ENCODE measurements at regions not wholly inside any gene's neighbourhood (a gene's known extent, or its start where the extent isn't known, plus 50 kb on each side); places are given as distances from the start of the nearest gene placed in this dataset.

DNA sequence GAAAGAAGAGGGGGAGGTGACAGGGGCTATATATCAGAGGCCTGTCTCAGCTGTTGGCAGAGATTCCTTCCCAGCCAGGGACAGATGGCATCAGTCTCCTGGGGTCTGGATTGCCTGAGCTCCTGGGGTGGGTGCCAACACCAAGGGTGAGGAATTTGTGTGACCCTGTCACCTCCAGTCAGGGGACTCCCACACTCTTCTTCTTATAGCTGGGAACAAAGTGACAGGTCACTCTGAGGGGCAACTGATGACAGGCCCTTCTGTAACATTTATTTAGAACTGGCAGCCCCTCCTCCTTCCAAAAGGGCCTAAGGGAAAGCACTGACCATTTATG lies 53.7 kb upstream of the DUSP5 start (continued):
- TF ChIP-seq, protein P1, sequence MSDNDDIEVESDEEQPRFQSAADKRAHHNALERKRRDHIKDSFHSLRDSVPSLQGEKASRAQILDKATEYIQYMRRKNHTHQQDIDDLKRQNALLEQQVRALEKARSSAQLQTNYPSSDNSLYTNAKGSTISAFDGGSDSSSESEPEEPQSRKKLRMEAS (IDR thresholded peaks at IDR 0.05), result no peak
- TF ChIP-seq GABPA (IDR thresholded peaks at IDR 0.05 in 1 of 2, conservative IDR thresholded peaks at IDR 0.05 in 1 of 2) (no peak), TAF1 (conservative IDR thresholded peaks at IDR 0.05) (no peak), YY1 (IDR thresholded peaks at IDR 0.05) (no peak)

DNA sequence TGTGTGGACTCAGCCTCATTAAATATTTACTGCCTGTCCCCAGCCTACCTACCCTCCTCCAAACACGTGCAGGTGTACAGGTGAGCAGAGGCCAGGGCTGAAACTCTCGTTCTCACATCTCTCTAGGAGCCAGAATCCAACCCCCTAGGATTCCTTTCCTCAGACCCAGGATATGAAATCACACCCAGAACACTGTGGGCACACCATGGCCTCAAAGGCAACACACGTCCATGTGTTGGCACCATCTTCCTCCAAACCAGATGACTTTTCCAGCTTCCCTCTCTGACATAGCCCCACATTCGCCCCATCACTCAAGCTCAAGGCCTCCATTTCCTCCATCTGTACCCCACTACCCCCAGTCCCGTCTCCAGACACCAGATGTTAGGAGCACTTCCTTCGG lies 51.8 kb upstream of the DUSP5 start:
- H3K27ac ChIP-seq (ENCODE audit: low read depth in 1 of 2, low read length in 2 of 2), result no peak overlapping the region
- H3K27me3 ChIP-seq (ENCODE audit: control insufficient read depth in 4 of 4, insufficient read depth in 4 of 4, low read length in 3 of 4), result no peaks in the 10 kb centered on the region
- H3K4me1 ChIP-seq (ENCODE audit: control insufficient read depth in 4 of 4, insufficient read depth in 4 of 4, low read length in 3 of 4), result no peaks in the 10 kb centered on the region
- H3K36me3 ChIP-seq (ENCODE audit: control insufficient read depth in 4 of 4, insufficient read depth in 3 of 4, low read depth in 1 of 4, low read length in 3 of 4), result no peaks in the 10 kb centered on the region
- DNase-seq (ENCODE audit: low spot score), result no peak
- 91% methylated on average over 6 of the region's 6 CpGs for WGBS
- H3K9ac ChIP-seq (ENCODE audit: low read depth in 1 of 2, low read length in 2 of 2), result no peak overlapping the region
- no peaks in the 10 kb centered on the region for H3K9me3 ChIP-seq (ENCODE audit: control insufficient read depth in 4 of 4, low read length in 3 of 4)
- TF ChIP-seq EGR1 (IDR thresholded peaks at IDR 0.05; ENCODE audit: low read depth in 2 of 2) (no peak), HNF4G (IDR thresholded peaks at IDR 0.05) (no peak)
- TF ChIP-seq, protein P1 (IDR thresholded peaks at IDR 0.05), result no peak
- TF ChIP-seq, protein P2, sequence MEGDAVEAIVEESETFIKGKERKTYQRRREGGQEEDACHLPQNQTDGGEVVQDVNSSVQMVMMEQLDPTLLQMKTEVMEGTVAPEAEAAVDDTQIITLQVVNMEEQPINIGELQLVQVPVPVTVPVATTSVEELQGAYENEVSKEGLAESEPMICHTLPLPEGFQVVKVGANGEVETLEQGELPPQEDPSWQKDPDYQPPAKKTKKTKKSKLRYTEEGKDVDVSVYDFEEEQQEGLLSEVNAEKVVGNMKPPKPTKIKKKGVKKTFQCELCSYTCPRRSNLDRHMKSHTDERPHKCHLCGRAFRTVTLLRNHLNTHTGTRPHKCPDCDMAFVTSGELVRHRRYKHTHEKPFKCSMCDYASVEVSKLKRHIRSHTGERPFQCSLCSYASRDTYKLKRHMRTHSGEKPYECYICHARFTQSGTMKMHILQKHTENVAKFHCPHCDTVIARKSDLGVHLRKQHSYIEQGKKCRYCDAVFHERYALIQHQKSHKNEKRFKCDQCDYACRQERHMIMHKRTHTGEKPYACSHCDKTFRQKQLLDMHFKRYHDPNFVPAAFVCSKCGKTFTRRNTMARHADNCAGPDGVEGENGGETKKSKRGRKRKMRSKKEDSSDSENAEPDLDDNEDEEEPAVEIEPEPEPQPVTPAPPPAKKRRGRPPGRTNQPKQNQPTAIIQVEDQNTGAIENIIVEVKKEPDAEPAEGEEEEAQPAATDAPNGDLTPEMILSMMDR (IDR thresholded peaks at IDR 0.05; ENCODE audit: low read depth, low read length, missing input control), result no peak
- H3K4me3 ChIP-seq (ENCODE audit: low read depth in 1 of 3, low read length in 3 of 3), result no peak overlapping the region

DNA sequence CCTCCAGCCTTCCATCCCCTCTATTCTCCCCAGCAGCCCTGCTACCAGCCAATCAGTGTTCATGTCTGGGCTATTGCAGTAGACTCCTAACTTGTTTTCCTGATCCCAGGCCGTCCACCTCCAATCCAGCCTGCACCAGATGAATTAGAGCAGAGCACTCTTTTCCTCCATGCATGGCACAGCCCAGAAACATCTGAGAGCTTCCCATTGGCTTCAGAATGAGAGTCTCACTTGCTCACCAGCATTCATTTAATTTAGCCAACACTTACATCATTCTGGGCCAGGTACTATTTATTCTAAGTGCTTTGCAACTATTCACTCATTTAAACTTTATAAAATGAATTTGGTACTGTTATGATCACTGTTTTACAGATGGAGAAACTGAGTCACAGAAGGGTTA lies 51.4 kb upstream of the DUSP5 start:
- no peak overlapping the region for H3K9ac ChIP-seq (ENCODE audit: low read depth in 1 of 2, low read length in 2 of 2)
- H3K9me3 ChIP-seq (ENCODE audit: control insufficient read depth in 4 of 4, low read length in 3 of 4), result no peaks in the 10 kb centered on the region
- no peaks in the 10 kb centered on the region for H3K36me3 ChIP-seq (ENCODE audit: control insufficient read depth in 4 of 4, insufficient read depth in 3 of 4, low read depth in 1 of 4, low read length in 3 of 4)
- H3K27me3 ChIP-seq (ENCODE audit: control insufficient read depth in 4 of 4, insufficient read depth in 4 of 4, low read length in 3 of 4), result no peaks in the 10 kb centered on the region
- H3K4me1 ChIP-seq (ENCODE audit: control insufficient read depth in 4 of 4, insufficient read depth in 4 of 4, low read length in 3 of 4), result no peaks in the 10 kb centered on the region
- WGBS, result 100% methylated on average over 1 of the region's 1 CpG
- H3K27ac ChIP-seq (ENCODE audit: low read depth in 1 of 2, low read length in 2 of 2), result no peak overlapping the region
- H3K4me3 ChIP-seq (ENCODE audit: low read depth in 1 of 3, low read length in 3 of 3), result no peak overlapping the region
- no peak for TF ChIP-seq TAF1 (conservative IDR thresholded peaks at IDR 0.05)
- no peak for TF ChIP-seq YY1 (IDR thresholded peaks at IDR 0.05)
- TF ChIP-seq RAD21 (IDR thresholded peaks at IDR 0.05), result no peak
- TF ChIP-seq HNF4G (IDR thresholded peaks at IDR 0.05), result no peak
- TF ChIP-seq, protein P1 (IDR thresholded peaks at IDR 0.05), result no peak
- TF ChIP-seq, protein P3, sequence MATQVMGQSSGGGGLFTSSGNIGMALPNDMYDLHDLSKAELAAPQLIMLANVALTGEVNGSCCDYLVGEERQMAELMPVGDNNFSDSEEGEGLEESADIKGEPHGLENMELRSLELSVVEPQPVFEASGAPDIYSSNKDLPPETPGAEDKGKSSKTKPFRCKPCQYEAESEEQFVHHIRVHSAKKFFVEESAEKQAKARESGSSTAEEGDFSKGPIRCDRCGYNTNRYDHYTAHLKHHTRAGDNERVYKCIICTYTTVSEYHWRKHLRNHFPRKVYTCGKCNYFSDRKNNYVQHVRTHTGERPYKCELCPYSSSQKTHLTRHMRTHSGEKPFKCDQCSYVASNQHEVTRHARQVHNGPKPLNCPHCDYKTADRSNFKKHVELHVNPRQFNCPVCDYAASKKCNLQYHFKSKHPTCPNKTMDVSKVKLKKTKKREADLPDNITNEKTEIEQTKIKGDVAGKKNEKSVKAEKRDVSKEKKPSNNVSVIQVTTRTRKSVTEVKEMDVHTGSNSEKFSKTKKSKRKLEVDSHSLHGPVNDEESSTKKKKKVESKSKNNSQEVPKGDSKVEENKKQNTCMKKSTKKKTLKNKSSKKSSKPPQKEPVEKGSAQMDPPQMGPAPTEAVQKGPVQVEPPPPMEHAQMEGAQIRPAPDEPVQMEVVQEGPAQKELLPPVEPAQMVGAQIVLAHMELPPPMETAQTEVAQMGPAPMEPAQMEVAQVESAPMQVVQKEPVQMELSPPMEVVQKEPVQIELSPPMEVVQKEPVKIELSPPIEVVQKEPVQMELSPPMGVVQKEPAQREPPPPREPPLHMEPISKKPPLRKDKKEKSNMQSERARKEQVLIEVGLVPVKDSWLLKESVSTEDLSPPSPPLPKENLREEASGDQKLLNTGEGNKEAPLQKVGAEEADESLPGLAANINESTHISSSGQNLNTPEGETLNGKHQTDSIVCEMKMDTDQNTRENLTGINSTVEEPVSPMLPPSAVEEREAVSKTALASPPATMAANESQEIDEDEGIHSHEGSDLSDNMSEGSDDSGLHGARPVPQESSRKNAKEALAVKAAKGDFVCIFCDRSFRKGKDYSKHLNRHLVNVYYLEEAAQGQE (IDR thresholded peaks at IDR 0.05), result no peak
- no peak for DNase-seq (ENCODE audit: low spot score)

All from liver (tissue), 8 donors.